ACC112 (cell line): ENCODE measurements at regions not wholly inside any gene's neighbourhood (a gene's known extent, or its start where the extent isn't known, plus 50 kb on each side); places are given as distances from the start of the nearest gene placed in this dataset.
A peak's percentile ranks its signal among the peaks of the same experiment; 100 is the strongest.

Experiments used
- H2AFZ ChIP-seq: fragments of 200-600 bp; sonication (generic); one replicate; pipeline ENCODE4 v1.6.0; 2017; ENCODE audit warnings: antibody characterized with exemption, low read length; ENCODE audit not compliant: unreplicated experiment
- H3K27ac ChIP-seq: fragments of 200-600 bp; sonication (generic); 2 replicates; pipeline ENCODE4 v1.5.1; 2014; ENCODE audit warnings: low read depth, mild to moderate bottlenecking, antibody characterized with exemption, low read length, moderate library complexity
- H3K27me3 ChIP-seq: fragments of 200-600 bp; sonication (generic); 2 replicates; pipeline ENCODE4 v1.6.1; 2014; ENCODE audit warnings: mild to moderate bottlenecking, antibody characterized with exemption, low read length, moderate library complexity, mixed read lengths; ENCODE audit not compliant: insufficient read depth
- H3K36me3 ChIP-seq: fragments of 200-600 bp; sonication (generic); 2 replicates; pipeline ENCODE4 v1.6.1; 2016; ENCODE audit warnings: mild to moderate bottlenecking, antibody characterized with exemption, low read length, moderate library complexity, mixed read lengths; ENCODE audit not compliant: insufficient read depth
- H3K4me1 ChIP-seq: fragments of 200-600 bp; sonication (generic); one replicate; pipeline ENCODE4 v1.6.1; 2016; ENCODE audit warnings: low read length, mixed read lengths; ENCODE audit not compliant: insufficient read depth, unreplicated experiment, control insufficient read depth
- H3K4me3 ChIP-seq: fragments of 200-600 bp; sonication (generic); 2 replicates; pipeline ENCODE4 v1.5.1; 2014; ENCODE audit warnings: mild to moderate bottlenecking, low read depth, low read length
- H3K79me2 ChIP-seq: fragments of 200-600 bp; sonication (generic); one replicate; pipeline ENCODE4 v1.6.0; 2016; ENCODE audit warnings: low read length; ENCODE audit not compliant: control insufficient read depth, unreplicated experiment, insufficient read depth

DNA sequence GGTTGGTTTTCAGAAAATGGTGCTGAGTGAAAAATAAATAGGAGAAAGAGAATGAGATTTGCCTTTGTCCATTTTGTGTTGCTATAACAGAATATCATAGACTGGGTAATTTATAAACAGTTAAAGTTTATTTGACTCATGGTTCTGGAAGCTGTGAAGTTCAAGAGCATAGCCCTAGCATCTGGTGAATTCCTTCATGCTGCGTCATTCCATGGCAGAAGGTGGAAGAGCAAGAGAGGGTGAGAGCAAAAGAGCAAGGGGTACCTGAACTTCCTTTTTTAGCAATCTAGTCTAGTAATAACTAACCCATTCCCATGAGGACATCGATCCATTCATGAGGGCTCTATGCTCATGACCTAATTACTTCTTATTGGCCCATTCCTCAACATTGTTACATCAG, 209.1 kb upstream of the ZP4 start:
- H3K27me3 ChIP-seq: no peaks in the 10 kb centered on the region
- no peaks in the 10 kb centered on the region for H3K4me1 ChIP-seq
- no peaks in the 10 kb centered on the region for H3K79me2 ChIP-seq
- H2AFZ ChIP-seq: no peak overlapping the region
- H3K4me3 ChIP-seq: no peak overlapping the region
- no peaks in the 10 kb centered on the region for H3K36me3 ChIP-seq
- H3K27ac ChIP-seq: no peak overlapping the region

DNA sequence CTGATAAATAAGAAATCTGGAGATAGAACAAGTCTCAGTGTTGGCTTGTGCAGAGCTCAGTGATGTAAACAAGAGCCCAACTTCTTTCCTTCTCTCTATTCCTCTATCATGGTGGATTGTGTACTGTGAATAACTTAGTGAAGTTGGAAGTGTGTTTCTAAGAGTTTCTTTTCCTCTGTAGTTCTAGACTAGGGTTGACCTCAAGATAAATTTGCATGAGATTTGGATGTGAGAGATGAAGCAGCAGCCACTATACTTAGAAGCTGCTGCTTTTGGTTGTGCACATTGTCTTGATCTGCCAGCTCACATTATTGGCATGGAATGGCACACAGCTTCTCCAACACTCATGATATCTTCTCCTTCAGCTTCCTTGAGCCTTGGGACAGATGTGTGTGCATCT, 198.9 kb upstream of the ZP4 start:
- no peaks in the 10 kb centered on the region for H3K36me3 ChIP-seq
- no peak overlapping the region for H3K4me3 ChIP-seq
- H3K79me2 ChIP-seq: no peaks in the 10 kb centered on the region
- no peak overlapping the region for H3K27ac ChIP-seq
- H3K4me1 ChIP-seq: no peaks in the 10 kb centered on the region
- H2AFZ ChIP-seq: no peak overlapping the region
- H3K27me3 ChIP-seq: no peaks in the 10 kb centered on the region

- H3K27ac ChIP-seq: no peak overlapping the region
- no peaks in the 10 kb centered on the region for H3K36me3 ChIP-seq
- no peaks in the 10 kb centered on the region for H3K27me3 ChIP-seq
- no peaks in the 10 kb centered on the region for H3K4me1 ChIP-seq
- H2AFZ ChIP-seq: no peak overlapping the region
- no peaks in the 10 kb centered on the region for H3K79me2 ChIP-seq
- no peak overlapping the region for H3K4me3 ChIP-seq
Measured at GRCh38 chr1:238088560-238089290, 198.0 kb upstream of the ZP4 start.

GRCh38 chr1:238073991-238074390, 183.3 kb upstream of the ZP4 start:
- no peak overlapping the region for H3K4me3 ChIP-seq
- no peaks in the 10 kb centered on the region for H3K36me3 ChIP-seq
- no peak overlapping the region for H3K27ac ChIP-seq
- H3K27me3 ChIP-seq: no peaks in the 10 kb centered on the region
- no peak overlapping the region for H2AFZ ChIP-seq
- H3K79me2 ChIP-seq: no peaks in the 10 kb centered on the region
- H3K4me1 ChIP-seq: no peaks in the 10 kb centered on the region

DNA sequence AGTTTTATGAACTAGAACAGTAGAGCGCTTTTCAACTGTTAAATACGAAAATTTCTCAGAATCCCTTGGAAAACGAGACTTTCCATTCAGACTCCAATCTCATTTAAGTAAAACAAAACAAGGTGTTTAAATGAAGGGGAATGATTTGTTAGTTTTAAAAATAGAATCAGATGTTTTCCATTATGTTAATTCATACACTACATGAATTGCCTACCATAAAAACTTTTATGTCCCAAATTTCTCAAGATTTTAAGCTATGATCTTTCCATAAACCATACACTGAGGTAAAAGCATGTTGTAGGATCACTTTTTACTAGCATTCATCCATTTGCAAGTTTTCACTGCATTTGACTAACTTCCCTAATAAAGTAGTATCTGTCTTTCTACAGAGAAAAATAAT, 180.3 kb upstream of the ZP4 start:
- Histone ChIP-seq H3K4me3 (no peak overlapping the region), H3K79me2 (no peaks in the 10 kb centered on the region), H3K27ac (no peak overlapping the region), H3K4me1 (no peaks in the 10 kb centered on the region), H2AFZ (no peak overlapping the region), H3K36me3 (no peaks in the 10 kb centered on the region), H3K27me3 (no peaks in the 10 kb centered on the region)

- Histone ChIP-seq H3K79me2 (no peaks in the 10 kb centered on the region), H3K36me3 (no peaks in the 10 kb centered on the region), H3K27me3 (no peaks in the 10 kb centered on the region), H2AFZ (no peak overlapping the region), H3K27ac (peak overlapping the region; percentile 78), H3K4me1 (peaks cover 9% of the 10 kb centered on the region), H3K4me3 (0 out of 2 replicates have a peak overlapping the region, but pooled peaks have one; percentile 16)
Measured at GRCh38 chr1:238063454-238063853, 172.7 kb upstream of the ZP4 start.

GRCh38 chr1:238061967-238062613, 171.4 kb upstream of the ZP4 start:
- H3K36me3 ChIP-seq: no peaks in the 10 kb centered on the region
- peaks cover 9% of the 10 kb centered on the region for H3K4me1 ChIP-seq
- peak overlapping the region; percentile 30 for H3K4me3 ChIP-seq
- H3K79me2 ChIP-seq: no peaks in the 10 kb centered on the region
- H2AFZ ChIP-seq: no peak overlapping the region
- H3K27ac ChIP-seq: peak overlapping the region; percentile 78
- H3K27me3 ChIP-seq: no peaks in the 10 kb centered on the region

GRCh38 chr1:238060061-238060460, 169.3 kb upstream of the ZP4 start:
- Histone ChIP-seq H3K27me3 (no peaks in the 10 kb centered on the region), H2AFZ (no peak overlapping the region), H3K4me1 (peaks cover 9% of the 10 kb centered on the region), H3K4me3 (no peak overlapping the region), H3K27ac (no peak overlapping the region), H3K79me2 (no peaks in the 10 kb centered on the region), H3K36me3 (no peaks in the 10 kb centered on the region)

DNA sequence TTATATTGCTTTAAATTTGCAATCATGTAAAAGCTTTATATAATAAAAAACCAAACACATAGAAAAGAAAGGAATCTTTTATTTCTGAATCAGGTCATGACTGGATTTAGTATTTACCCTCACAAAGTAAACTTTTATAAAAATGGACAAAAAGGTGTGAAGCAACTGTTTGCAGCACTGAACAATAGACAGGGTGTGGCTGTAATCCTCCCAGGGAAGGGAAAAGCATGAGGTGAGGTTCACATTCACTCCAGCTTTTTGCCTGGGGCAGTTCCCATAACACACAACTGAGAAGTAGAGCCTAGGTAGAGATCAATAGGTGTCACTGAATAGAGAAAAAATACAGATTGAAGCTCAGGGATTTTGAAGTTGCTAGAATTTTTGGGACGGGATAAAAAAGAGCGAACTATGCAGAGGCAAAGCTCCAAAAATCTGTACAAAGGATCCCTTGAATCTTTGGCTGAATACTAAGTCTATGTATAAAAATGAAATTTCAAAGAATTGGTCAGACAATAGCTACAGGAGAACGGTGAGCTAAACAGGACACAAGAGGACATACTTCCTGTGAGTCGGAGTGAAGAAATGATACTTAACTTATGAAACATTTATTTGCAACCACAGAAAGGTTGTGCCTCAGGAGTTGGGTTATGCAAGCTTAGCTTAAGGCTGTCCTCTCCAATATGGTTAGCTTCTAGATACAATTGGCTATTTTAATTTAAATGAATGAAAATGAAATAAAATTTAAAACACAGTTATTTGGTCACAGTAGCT, 162.0 kb upstream of the ZP4 start:
- H3K27me3 ChIP-seq: no peaks in the 10 kb centered on the region
- no peak overlapping the region for H2AFZ ChIP-seq
- H3K4me3 ChIP-seq: no peak overlapping the region
- no peaks in the 10 kb centered on the region for H3K4me1 ChIP-seq
- H3K36me3 ChIP-seq: no peaks in the 10 kb centered on the region
- no peak overlapping the region for H3K27ac ChIP-seq
- H3K79me2 ChIP-seq: no peaks in the 10 kb centered on the region

GRCh38 chr1:238029126-238029525, 138.4 kb upstream of the ZP4 start:
- H2AFZ ChIP-seq: no peak overlapping the region
- no peaks in the 10 kb centered on the region for H3K4me1 ChIP-seq
- H3K79me2 ChIP-seq: no peaks in the 10 kb centered on the region

More at GRCh38 chr1:238029126-238029525, 138.4 kb upstream of the ZP4 start:
- Histone ChIP-seq H3K27me3 (no peaks in the 10 kb centered on the region), H3K27ac (no peak overlapping the region), H3K4me3 (no peak overlapping the region), H3K36me3 (no peaks in the 10 kb centered on the region)
